ENCODE measurements at regions not wholly inside any gene's neighbourhood (a gene's known extent, or its start where the extent isn't known, plus 50 kb on each side); places are given as distances from the start of the nearest gene placed in this dataset.

GRCh38 chr16:51434567-51435198 is 283.6 kb upstream of the SALL1 start:
- TF ChIP-seq, protein P1, sequence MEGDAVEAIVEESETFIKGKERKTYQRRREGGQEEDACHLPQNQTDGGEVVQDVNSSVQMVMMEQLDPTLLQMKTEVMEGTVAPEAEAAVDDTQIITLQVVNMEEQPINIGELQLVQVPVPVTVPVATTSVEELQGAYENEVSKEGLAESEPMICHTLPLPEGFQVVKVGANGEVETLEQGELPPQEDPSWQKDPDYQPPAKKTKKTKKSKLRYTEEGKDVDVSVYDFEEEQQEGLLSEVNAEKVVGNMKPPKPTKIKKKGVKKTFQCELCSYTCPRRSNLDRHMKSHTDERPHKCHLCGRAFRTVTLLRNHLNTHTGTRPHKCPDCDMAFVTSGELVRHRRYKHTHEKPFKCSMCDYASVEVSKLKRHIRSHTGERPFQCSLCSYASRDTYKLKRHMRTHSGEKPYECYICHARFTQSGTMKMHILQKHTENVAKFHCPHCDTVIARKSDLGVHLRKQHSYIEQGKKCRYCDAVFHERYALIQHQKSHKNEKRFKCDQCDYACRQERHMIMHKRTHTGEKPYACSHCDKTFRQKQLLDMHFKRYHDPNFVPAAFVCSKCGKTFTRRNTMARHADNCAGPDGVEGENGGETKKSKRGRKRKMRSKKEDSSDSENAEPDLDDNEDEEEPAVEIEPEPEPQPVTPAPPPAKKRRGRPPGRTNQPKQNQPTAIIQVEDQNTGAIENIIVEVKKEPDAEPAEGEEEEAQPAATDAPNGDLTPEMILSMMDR (IDR thresholded peaks at IDR 0.05) = no peak
- TF ChIP-seq POLR2A (IDR thresholded peaks at IDR 0.05) (no peak), EP300 (IDR thresholded peaks at IDR 0.05; ENCODE audit: low read depth) (no peak), POLR2AphosphoS5 (IDR thresholded peaks at IDR 0.05) (no peak)

Data from transverse colon (tissue), 4 donors.